Left colon (tissue), 2 donors: ENCODE measurements at regions not wholly inside any gene's neighbourhood (a gene's known extent, or its start where the extent isn't known, plus 50 kb on each side); places are given as distances from the start of the nearest gene placed in this dataset.
"Not testable (repeated sequence)": the region's sequence is repeated elsewhere in the genome, so short reads cannot be mapped to it uniquely, and the experiment has no call there.

Experiments used
- ATAC-seq: fragments of 200-7000 bp; cut with Tn5 transposase; one replicate; pipeline ENCODE4 v1.9.1; 2020; ENCODE audit warnings: mild to moderate bottlenecking, moderate library complexity
- DNase-seq, 2 donors: peaks; one replicate each; pipeline ENCODE4 v3.0.0-alpha.2; 2020
- intact Hi-C, 2 donors: fragments of 100-400 bp; cut with DNase I in 1 of 2; cut with micrococcal nuclease in 1 of 2; formaldehyde crosslinking; loops; one replicate each; pipeline versions ENCODE4 v1.11.2 to v1.14.0; 2022; cut with DNase I, micrococcal nuclease
- donor health status: DM: no; HTN: no; CAD: no.
- donor health status: DM: yes; HTN: yes; CAD: no.

DNA sequence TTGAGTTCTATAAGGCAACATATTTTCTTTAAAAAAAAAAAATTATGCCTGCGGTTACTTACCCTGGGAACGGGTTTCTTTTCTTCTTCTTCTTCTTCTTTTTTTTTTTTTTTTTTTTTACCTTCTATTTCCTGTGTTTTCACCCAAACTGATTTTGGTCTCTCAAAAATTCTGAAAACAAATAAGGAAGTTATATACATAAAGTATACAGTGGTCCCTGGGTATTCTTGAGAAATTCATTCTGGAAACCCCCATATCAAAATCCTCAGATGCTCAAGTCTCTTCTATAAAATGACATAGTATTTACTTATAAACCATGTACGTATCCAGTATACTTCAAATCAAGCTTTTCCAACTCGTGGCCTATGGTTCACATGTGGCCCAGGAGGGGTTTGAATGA lies 326.7 kb downstream of the MAT2B start:
- ATAC-seq (no peak), DNase-seq (no peak)
- intact Hi-C loops: no loop called here

DNA sequence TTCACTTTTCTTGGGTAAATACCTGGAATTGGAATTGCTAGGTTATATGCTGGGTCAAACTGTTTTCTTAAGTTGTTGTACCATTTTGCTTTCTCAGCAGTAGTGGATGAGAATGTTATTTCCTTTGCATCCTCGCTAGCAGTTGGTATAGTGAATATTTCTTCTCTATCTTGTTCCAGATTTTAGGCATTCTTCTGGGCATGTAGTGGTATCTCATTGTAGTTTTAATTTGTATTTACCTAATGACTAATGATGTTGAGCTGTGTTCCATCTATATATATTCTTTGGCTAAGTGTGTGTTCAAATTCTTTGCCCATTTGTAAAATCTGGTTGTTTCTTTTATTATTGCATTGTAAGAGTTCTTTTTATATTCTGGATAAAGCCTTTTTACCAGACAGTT lies 333.3 kb downstream of the MAT2B start:
- DNase-seq (no peak), ATAC-seq (no peak)
- intact Hi-C loops: no loop called here

DNA sequence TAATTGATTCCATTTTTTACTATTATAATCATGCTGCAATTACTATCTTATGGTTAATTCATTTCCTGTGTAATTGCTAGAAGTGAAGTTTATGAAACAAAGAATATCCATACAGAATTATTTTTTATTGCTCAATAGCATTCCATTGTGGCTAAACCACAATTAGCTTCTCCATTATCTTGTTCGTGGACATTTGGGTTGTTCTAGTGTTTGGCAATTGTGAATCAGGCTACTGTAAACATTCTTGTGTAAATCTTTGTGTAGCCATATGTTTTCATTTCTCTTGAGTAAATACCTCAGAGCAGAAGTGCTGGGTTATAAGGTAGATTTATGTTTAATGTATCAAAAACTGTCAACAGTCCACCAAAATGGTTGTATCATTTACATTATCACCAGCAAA lies 341.1 kb downstream of the MAT2B start:
- peak; percentile 22 for ATAC-seq
- DNase-seq: no peak
- intact Hi-C loops: no loop called here

DNA sequence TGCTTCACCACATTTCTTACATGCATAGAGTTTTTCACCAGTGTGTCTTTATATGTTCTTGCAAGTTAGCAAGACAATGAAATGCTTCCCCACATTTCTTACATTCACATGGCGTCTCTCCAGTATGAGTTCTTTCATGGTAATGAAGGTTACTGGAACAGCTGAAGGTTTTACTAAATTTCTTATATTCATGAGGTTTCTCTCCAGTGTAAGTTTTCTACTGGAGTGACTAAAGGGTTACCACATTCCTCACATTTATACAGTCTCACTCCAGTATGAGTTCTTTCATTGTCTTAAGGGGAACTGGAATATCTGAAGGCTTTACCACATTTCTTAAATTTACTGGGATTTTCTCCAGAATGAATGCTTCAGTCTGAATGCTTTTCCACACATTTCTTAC lies 350.3 kb downstream of the MAT2B start:
- ATAC-seq (no peak), DNase-seq (no peak)
- intact Hi-C loops: no loop called here

DNA sequence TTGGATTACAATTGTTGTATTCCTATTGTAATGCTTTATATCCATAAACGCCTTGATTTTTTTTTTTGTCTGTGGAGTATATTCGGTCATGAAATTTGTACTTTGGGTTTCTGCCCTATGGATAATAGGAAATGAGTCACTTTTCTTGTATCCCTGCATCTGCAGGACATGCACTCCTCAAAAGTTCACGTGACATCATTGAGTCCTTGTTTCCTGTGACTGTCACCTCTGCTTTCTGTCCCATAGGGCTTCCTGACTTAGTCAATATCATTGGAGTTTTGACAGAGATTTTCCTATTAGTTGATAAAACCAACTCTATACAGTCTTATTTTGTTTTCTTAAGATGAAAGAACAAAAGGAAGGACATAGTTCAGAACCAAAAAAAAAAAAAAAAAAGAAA lies 356.3 kb downstream of the MAT2B start:
- intact Hi-C loops: no loop called here
- DNase-seq: no peak
- ATAC-seq: no peak

DNA sequence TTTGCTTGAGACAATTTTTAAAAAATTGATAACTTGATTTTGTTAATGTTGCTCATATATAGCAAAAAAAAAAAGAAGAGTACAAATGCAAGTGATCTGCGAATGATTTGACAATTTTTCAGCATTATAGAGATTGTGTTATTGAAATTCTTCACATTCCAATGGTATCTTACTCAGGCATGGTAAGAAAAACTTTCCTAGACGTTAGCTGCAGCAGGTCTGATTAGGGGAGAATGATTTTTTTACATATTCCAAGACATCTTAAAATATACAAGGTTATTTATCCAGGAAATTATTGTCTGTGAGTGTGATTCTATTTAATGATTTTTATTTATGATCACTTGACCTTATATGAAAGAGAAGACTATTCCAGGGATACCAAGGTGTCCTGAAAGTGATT lies 361.9 kb downstream of the MAT2B start:
- no peak for DNase-seq
- no peak for ATAC-seq
- intact Hi-C loops: no loop called here

DNA sequence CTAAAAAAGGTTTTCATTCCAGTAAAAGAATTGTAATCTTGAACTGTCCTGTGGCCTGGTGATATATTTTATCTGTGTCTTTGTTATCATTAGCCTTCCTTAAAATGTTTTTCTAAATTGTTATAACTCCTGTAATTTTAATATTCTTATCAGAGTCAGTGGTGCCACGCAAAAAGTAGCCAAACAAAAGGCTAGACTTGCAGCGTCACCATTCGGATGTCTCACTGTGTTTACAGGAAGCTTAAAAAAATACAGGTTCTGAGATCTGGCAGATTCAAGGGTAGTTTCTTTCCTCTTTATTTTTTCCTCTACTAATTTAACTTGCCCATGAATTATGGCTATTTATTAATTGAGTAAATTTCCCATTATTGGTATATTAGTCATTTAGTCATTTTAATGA lies 362.3 kb downstream of the MAT2B start:
- ATAC-seq (no peak), DNase-seq (no peak)
- intact Hi-C loops: no loop called here

DNA sequence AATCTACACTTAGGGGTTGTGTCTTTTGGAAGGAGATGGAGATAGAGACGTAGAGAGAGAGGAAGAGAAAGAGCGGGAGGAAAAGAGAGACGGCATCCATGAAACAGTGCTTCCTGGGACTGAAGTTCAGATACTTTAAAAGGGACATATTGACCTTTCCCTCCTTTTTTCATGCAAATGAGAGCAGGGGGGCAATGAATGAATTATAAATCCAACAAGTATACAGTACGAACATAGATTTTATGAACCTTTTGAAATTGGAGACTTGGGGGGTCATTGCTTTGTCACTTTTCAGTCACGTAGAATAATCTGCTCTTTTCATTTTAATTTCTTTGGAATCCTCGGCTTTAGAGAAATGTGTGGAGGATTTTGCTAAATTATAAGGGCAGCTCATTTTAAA lies 364.2 kb downstream of the MAT2B start:
- intact Hi-C loops: no loop called here
- DNase-seq (no peak), ATAC-seq (no peak)

DNA sequence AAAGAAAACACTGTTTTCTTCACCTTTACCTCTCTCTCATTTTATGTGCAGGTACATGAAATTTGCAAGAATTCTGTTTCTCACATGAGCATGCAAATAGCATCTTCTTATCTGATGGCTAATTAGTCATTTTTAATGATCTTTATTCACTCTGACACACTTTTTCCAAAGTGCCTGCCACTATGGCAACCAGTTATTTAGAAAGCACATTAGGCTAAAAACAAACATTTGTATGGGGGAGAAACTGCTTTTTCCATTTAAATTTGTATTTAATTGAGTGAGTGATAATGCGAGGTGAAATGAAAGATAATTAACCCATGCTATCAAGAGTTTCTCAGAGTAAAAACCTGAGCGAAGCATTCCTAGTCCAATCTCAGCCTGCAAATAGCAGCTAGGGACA lies 365.0 kb downstream of the MAT2B start:
- ATAC-seq (no peak), DNase-seq (no peak)
- intact Hi-C loops: no loop called here

DNA sequence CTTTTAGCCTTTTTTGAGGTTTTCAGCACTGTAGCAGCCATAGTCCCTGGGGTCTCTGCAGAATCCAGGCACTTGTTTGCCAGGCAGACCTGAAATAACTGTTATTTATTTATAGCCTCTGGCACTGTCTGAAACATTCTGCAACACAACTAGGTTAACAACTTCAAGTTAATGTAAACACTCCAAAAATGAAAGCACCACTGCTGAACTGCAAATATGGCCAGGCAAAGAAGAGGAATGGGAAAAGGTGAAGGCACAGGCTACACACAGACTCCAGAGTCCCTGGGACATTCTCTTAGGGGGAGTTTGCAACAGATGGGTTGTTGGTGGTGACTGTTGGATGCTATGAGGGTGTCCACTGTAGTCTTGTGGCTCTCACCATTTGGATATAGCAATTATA lies 369.0 kb downstream of the MAT2B start:
- intact Hi-C loops: no loop called here
- ATAC-seq (no peak), DNase-seq (no peak)

DNA sequence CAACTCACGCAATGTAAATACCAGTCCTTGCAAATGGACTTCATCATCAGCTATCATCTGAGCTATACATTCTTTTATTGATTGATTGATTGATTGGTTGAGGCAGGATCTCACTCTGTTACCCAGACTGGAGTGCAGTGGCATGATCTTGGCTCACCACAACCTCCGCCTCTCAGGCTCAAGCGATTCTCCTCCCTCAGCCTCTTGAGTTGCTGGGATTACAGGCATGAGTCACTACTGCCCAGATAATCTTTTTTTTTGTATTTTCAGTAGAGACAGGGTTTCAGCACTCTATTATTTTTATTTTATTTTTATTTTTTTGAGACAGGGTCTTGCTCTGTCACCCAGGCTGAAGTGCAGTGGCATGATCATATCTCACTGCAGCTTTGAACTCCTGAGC lies 369.5 kb downstream of the MAT2B start:
- intact Hi-C loops, ATAC-seq: not testable (repeated sequence)

DNA sequence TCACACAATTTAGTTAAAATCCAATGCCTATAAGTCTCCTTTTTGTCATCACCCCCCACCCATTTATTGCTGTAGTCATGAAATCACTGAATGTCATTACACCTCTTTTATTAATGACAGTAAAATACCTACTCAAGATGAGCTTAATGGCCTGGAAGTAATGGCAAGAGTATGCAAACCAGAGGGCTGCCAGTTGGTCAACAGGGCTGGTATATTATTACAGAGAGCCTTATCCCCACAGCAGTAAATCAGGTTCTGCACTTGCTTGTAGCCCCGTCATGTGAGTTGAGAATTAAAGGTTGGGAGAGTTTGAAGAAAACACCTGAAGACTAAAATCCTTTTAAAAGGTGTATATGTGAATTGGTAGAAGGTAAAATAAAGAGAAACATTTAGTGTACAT lies 372.4 kb downstream of the MAT2B start:
- no peak for ATAC-seq
- no peak for DNase-seq
- intact Hi-C loops: no loop called here

More for the DNA sequence above, 369.5 kb downstream of the MAT2B start:
- not testable (repeated sequence) for DNase-seq

DNA sequence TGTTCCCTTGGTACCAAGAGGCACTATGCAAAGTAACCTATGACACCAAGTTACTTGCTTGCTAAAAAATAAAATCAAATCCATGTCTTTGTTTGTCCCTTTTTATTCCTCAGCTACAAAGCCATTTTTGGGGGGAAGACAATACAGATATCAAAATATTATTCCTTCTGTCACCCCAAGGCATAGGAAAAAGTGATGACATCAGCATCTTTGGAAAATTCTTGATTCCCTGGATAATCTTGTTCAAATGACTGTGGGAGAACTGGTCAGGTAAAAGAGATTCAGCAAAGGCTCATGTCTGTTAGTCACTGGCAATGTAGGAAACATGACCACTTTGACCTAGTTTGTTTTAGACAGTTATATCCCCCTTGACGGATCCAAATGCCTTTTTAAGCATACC lies 373.1 kb downstream of the MAT2B start:
- no peak for ATAC-seq
- intact Hi-C loops: no loop called here
- no peak for DNase-seq

DNA sequence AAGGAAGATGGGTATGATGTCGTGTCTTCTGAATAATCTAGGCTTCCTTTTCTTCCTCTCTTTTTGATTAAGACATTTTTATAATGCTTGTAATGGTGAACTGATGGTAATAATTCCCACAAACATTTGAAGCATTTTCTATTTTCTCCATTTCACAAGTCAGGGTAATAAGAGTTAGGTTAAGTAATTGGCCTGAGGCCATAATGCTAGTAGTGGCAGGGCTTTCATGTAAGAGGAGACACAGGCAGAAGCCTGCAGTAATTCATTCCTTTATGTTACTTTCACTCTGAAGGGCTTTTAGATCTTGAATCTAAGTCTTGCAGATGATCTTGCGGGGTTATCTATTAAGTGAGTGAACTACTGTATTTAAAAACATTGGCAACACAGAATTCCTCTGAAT lies 374.9 kb downstream of the MAT2B start:
- intact Hi-C loops: no loop called here
- DNase-seq (no peak), ATAC-seq (no peak)

DNA sequence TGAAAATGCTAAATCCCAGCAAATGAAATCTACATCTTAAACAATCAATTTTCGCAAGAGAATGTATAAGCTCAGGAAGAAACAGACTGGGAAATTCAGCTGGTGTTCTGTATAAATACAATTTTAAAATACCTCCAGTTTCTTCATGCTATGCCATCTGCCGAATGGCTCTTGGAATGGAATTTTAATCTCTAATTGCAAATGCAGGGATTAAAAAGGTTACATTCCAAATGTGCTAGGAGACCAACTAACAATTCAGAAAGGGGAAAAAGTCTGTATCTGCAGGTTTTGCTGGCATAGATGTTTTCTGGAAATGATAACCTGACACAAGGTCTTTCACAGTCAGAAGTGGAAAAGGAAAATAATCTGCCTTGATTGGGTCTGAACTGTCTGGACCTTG lies 379.7 kb downstream of the MAT2B start:
- intact Hi-C loops: no loop called here
- ATAC-seq: no peak

DNA sequence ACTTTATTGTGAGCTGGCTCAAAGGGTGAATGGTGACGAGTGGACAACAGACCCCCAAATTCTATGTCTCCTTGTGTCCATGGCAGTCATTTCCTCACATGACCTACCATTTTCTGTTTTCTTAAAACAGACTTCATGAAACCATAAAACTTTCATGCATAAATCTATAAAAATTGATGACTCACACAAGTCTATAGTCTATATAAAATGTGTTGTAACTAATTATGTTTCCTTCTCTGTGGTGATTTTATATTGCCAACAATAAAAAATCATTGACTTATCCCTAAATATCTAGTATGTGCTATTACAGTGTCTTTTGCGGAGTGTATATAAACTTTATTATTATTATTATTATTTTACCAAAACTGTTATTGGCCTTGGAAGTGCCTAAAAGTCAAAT lies 382.4 kb downstream of the MAT2B start:
- peak; percentile 67 for ATAC-seq
- no peak for DNase-seq
- intact Hi-C loops: no loop called here

More for the DNA sequence above, 379.7 kb downstream of the MAT2B start:
- DNase-seq: no peak

DNA sequence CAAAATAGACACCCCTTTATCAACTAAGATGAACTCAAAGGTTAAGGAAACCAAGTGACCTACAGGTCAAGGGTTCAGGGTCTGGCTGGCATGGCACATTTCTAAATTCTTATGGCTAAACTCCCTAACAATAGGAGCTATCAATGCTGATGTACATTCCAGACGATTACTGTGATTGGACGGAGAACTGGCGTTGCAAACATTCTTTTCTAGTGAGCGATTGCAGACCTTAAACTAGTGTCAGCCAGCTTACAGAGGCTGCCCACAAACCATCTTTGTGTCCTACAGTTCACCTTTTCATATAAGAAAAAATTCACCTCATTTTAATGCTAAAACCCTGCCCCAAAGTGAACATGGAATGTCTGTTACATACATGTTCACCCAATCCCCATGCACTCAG lies 382.9 kb downstream of the MAT2B start:
- ATAC-seq: no peak
- intact Hi-C loops: no loop called here

DNA sequence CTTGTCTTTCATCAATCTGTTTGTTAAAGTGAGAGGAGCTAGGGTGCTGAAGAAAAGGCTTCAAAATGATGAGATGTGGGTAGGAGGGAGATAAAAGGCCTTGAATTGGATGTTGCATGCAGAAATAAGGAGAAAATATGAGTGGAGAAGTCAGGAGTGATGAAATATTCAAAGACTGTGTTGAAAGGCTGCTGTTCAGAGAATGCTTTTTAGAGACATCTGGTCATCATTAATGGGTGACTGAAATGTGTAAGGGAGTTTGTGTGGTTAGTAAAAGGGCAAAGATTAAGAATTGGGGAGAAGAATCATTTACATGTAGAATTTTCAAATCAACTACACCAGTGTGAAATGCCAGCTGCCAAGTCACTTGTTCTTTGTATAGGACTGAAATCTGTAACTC lies 383.9 kb downstream of the MAT2B start:
- DNase-seq: no peak
- no peak for ATAC-seq
- intact Hi-C loops: no loop called here

More for the DNA sequence above, 382.9 kb downstream of the MAT2B start:
- no peak for DNase-seq

DNA sequence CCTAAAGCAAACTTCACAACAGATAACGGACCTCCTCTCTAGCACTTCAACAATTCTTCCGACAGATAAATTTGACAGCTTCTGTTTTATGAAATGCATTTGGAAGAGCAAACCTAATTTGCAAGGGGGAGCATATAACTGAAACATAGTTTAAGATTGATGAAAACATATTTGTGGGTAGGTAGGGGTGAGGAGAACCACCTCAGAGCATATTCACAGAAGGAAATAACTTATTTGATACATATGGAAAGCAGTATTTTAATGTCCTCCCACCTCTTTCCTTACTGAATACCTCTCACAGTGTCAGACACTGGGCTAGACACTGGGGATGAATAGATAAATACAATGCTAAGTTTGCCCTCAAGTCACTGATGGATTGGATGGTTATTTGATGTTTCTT lies 384.8 kb downstream of the MAT2B start:
- intact Hi-C loops: no loop called here
- DNase-seq (no peak), ATAC-seq (no peak)

DNA sequence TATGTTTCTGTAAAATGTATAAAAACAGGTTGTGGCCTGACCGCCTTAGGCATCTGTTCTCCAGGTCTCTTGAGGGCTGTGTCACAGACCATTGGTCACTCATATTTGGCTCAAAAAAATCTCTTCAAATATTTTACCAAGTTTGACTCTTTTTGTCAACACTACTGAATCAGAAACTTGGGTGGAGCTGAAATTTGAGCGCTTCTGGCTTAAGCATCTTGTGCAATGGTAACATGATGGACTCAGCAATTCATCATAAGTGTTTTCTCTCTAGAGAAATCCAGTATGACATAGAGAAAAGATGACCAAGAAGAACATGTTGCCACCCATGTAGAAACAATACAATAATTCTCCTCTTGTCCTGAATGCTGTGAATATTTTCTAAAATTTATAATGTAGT lies 387.9 kb downstream of the MAT2B start:
- no peak for DNase-seq
- no peak for ATAC-seq
- intact Hi-C loops: no loop called here

DNA sequence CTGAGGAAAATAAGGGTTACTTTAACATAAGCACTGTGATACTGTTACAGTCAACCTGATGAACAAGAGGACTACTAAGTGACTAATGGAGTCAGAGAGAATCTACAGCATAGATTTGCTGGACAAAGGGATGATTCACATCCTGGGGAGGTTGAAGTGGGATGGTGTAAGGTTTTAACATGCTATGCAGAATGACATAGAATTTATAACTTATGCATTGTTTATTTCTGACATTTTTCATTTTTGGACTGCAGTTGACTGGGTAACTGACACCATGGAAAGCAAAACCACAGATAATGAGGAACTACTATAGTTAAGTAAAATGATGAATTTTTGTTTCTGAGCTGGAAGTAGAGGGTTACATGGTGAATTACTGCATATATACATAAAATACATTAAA lies 389.2 kb downstream of the MAT2B start:
- intact Hi-C loops: no loop called here
- no peak for DNase-seq
- no peak for ATAC-seq

DNA sequence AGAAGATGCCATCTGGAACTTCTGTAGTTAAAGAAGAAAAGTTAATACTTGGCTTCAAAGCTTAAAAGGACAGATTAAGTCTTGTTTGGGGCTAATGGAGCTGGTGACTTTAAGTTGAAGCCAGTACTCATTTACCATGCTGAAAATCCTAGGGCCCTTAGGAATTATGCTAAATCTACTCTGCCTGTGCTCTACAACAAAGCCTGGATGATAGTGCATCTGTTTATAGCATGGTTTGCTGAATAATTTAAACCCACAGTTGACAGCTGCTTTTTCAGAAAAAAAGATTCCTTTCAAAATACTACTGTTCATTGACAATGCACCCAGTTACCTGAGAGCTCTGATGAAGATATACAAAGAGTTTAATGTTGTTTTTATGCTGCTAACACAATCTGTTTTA lies 393.5 kb downstream of the MAT2B start:
- intact Hi-C loops: no loop called here
- no peak for DNase-seq
- ATAC-seq: no peak
